KMS-11 (cell line): ENCODE measurements at regions not wholly inside any gene's neighbourhood (a gene's known extent, or its start where the extent isn't known, plus 50 kb on each side); places are given as distances from the start of the nearest gene placed in this dataset.

ENCODE experiments used
- H2AFZ ChIP-seq: fragments of 200-600 bp; sonication (generic); 2 replicates; pipeline ENCODE4 v1.6.1; 2016; ENCODE audit warnings: antibody characterized with exemption, mixed run types, low read depth
- H3K27ac ChIP-seq: fragments of 200-600 bp; sonication (generic); 2 replicates; pipeline ENCODE4 v1.6.1; 2016; ENCODE audit warnings: mild to moderate bottlenecking, mixed run types
- H3K27me3 ChIP-seq: fragments of 200-600 bp; sonication (generic); 2 replicates; pipeline ENCODE4 v1.6.1; 2017; ENCODE audit warnings: mild to moderate bottlenecking, low read depth, mixed run types, moderate library complexity; ENCODE audit not compliant: insufficient read depth
- H3K36me3 ChIP-seq: fragments of 200-600 bp; sonication (generic); 2 replicates; pipeline ENCODE4 v1.6.1; 2017; ENCODE audit warnings: mild to moderate bottlenecking, mixed run types; ENCODE audit not compliant: insufficient read depth
- H3K4me1 ChIP-seq: fragments of 200-600 bp; sonication (generic); 2 replicates; pipeline ENCODE4 v1.6.1; 2016; ENCODE audit warnings: mild to moderate bottlenecking, low read depth, mixed run types; ENCODE audit not compliant: poor library complexity, severe bottlenecking
- H3K4me2 ChIP-seq: fragments of 200-600 bp; sonication (generic); 2 replicates; pipeline ENCODE4 v1.7.0; 2016; ENCODE audit warnings: mild to moderate bottlenecking, mixed run types
- H3K4me3 ChIP-seq: fragments of 200-600 bp; sonication (generic); IDR thresholded peaks from 2 replicates; pipeline ENCODE4 v1.6.1; 2017; ENCODE audit warnings: low read depth, low read length, mixed read lengths; ENCODE audit not compliant: insufficient read depth
- H3K79me2 ChIP-seq: fragments of 200-600 bp; sonication (generic); 2 replicates; pipeline ENCODE4 v1.6.1; 2016; ENCODE audit warnings: low read depth, mixed run types; ENCODE audit not compliant: insufficient read depth
- H3K9ac ChIP-seq: fragments of 200-600 bp; sonication (generic); 2 replicates; pipeline ENCODE4 v1.6.1; 2016; ENCODE audit warnings: mild to moderate bottlenecking, mixed run types
- H4K20me1 ChIP-seq: fragments of 200-600 bp; sonication (generic); 2 replicates; pipeline ENCODE4 v1.6.1; 2016; ENCODE audit warnings: mild to moderate bottlenecking, mixed run types; ENCODE audit not compliant: insufficient read depth
- CTCF ChIP-seq: fragments of 200-600 bp; sonication (generic); conservative IDR thresholded peaks from 2 replicates; pipeline ENCODE4 v1.6.1; 2017; ENCODE audit warnings: low read depth, mild to moderate bottlenecking, antibody characterized with exemption, low read length, moderate library complexity, mixed read lengths

DNA sequence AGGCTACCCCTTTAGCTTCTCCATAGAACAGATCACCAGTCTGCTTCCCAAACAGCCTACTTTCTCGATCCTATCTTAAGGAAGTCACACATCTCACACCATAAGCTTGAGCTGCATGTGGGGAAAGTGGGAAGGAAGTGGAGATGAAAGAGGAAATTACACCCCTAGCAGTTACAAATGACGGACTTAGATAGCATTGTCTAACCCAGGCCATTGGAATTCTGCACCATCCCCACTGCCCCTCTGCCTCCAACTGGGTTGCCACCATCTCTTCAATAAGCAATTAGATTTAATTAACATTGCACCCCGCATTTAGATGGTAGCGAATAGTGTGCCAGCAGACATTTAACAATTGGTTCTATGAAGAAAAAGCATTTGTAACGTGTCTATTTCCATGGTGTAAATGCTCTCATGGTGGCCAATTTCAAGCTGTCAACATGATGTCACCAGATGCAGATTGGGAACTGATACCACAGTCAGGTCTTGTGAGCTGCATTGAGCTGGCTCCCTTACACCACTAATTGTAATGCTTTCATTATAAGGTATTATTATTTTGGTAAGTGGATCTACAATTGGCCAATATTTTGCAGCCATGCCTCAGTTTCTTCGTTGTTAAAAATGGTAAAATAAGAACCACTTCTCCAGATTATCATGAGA lies 124.7 kb downstream of the CD24 start:
- H3K27ac ChIP-seq, result no peak overlapping the region
- H3K9ac ChIP-seq, result no peak overlapping the region
- no peaks in the 10 kb centered on the region for H3K36me3 ChIP-seq
- H3K4me2 ChIP-seq, result no peak overlapping the region
- peaks cover 23% of the 10 kb centered on the region for H3K4me1 ChIP-seq
- no peak overlapping the region for H2AFZ ChIP-seq
- H3K4me3 ChIP-seq, result no peak overlapping the region
- no peaks in the 10 kb centered on the region for H4K20me1 ChIP-seq
- TF ChIP-seq CTCF, result no peak
- H3K79me2 ChIP-seq, result no peaks in the 10 kb centered on the region
- no peaks in the 10 kb centered on the region for H3K27me3 ChIP-seq

DNA sequence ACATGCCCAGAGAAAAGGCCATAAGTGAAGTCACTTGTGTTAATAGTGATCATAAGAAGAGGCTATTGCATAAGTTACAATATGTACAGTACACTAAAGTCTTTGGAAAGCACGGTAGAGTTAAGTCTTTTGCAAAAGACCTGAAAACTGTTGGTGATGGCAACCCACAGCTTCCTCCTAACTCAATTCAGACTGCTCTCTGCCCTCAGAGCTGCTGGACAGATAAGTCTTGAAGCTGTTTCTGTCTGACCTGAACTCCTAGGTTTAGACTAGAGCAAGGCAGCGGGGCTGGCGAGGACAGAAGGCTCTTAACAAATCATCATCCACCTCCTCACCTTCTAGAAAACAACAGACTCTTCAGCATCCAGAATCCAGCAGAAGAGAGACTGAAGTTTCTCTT lies 125.4 kb downstream of the CD24 start:
- Histone ChIP-seq H2AFZ (no peak overlapping the region), H3K27me3 (no peaks in the 10 kb centered on the region), H3K79me2 (no peaks in the 10 kb centered on the region), H3K9ac (no peak overlapping the region), H3K4me2 (no peak overlapping the region), H3K4me1 (peaks cover 21% of the 10 kb centered on the region), H3K36me3 (no peaks in the 10 kb centered on the region), H4K20me1 (no peaks in the 10 kb centered on the region), H3K4me3 (no peak overlapping the region), H3K27ac (no peak overlapping the region)
- no peak for TF ChIP-seq CTCF

DNA sequence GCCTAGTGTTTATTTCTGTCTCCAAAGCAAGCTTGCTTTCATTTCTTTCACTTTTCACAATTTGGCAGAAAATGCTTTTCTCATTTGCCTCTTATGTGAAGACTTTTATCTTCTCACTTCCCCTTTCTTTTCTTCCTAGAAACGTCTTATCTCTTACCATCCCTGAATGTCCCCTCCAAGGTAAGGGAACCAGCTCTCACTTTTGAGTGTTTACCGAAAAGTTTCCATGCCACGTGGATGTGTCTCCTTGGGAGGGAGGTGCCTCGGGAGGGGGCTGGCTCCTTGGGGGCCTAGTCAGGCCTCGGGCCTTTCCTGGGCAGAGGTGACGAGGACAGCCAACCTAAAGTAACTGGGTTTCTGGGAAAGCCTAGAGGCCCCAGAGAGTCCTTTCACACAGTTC lies 127.4 kb downstream of the CD24 start:
- H3K27me3 ChIP-seq, result no peaks in the 10 kb centered on the region
- H3K9ac ChIP-seq, result no peak overlapping the region
- H4K20me1 ChIP-seq, result no peaks in the 10 kb centered on the region
- H3K79me2 ChIP-seq, result no peaks in the 10 kb centered on the region
- TF ChIP-seq CTCF, result no peak
- H3K27ac ChIP-seq, result no peak overlapping the region
- no peaks in the 10 kb centered on the region for H3K36me3 ChIP-seq
- H3K4me1 ChIP-seq, result peaks cover 13% of the 10 kb centered on the region
- H3K4me3 ChIP-seq, result no peak overlapping the region
- H3K4me2 ChIP-seq, result no peak overlapping the region
- H2AFZ ChIP-seq, result no peak overlapping the region

DNA sequence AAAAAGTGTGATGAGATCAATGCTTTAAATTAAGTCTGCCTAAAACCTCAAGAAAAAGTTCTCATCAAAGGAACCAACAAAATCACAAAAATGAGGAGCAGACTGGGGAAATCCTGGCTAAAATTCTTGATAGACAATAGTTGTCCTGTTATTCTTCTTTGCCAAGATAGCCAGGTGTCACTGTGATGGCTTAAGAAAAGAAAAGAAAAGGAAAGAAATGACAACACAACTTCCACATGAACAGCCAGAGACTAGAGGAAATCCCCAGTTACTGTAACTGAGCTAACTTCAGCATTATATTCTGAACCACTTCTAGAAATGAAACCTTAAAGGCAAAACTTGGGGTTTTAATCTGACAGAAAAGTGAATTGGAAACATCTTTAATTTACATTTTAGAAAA lies 129.6 kb downstream of the CD24 start:
- Histone ChIP-seq H3K36me3 (no peaks in the 10 kb centered on the region), H3K27ac (no peak overlapping the region; the same call in 1 of the 2 replicates), H3K4me2 (0 out of 2 replicates have a peak overlapping the region, but pooled peaks have one; percentile 25), H3K79me2 (no peaks in the 10 kb centered on the region), H4K20me1 (no peaks in the 10 kb centered on the region), H3K27me3 (no peaks in the 10 kb centered on the region), H3K4me3 (no peak overlapping the region), H3K4me1 (peaks cover 13% of the 10 kb centered on the region), H2AFZ (no peak overlapping the region), H3K9ac (no peak overlapping the region)
- no peak for TF ChIP-seq CTCF
